GM21528 (cell line): ENCODE measurements at regions not wholly inside any gene's neighbourhood (a gene's known extent, or its start where the extent isn't known, plus 50 kb on each side); places are given as distances from the start of the nearest gene placed in this dataset.

Experiments
- ATAC-seq: cut with Tn5 transposase; IDR thresholded peaks from one replicate; pipeline ENCODE4 v1.9.1; 2021; ENCODE audit warnings: mild to moderate bottlenecking, moderate library complexity; ENCODE audit not compliant: unreplicated experiment, low FRiP score

GRCh38 chr11:129590030-129590752 lies 214.5 kb downstream of the BARX2 start:
- ATAC-seq, result no peak

- ATAC-seq, result no peak
Observed at GRCh38 chr11:129590753-129591475, 215.3 kb downstream of the BARX2 start.

- ATAC-seq, result no peak
Observed at GRCh38 chr11:129591527-129591926, 215.9 kb downstream of the BARX2 start.

- no peak for ATAC-seq
Observed at GRCh38 chr11:129592191-129592590, 216.5 kb downstream of the BARX2 start.

- no peak for ATAC-seq
Observed at GRCh38 chr11:129593098-129593497, 217.4 kb downstream of the BARX2 start.

GRCh38 chr11:129595038-129595962 lies 219.7 kb downstream of the BARX2 start:
- no peak for ATAC-seq

- ATAC-seq, result no peak
Observed at GRCh38 chr11:129596351-129596750, 219.3 kb upstream of the TMEM45B start.

- ATAC-seq, result no peak
Observed at GRCh38 chr11:129598378-129598777, 217.3 kb upstream of the TMEM45B start.

- ATAC-seq, result no peak
Observed at GRCh38 chr11:129605815-129606214, 209.8 kb upstream of the TMEM45B start.

- no peak for ATAC-seq
Observed at GRCh38 chr11:129608711-129609110, 206.9 kb upstream of the TMEM45B start.

GRCh38 chr11:129610125-129610524 lies 205.5 kb upstream of the TMEM45B start:
- ATAC-seq, result no peak

GRCh38 chr11:129610545-129610944 lies 205.1 kb upstream of the TMEM45B start:
- no peak for ATAC-seq

GRCh38 chr11:129611661-129612446 lies 203.8 kb upstream of the TMEM45B start:
- no peak for ATAC-seq

- ATAC-seq, result no peak
Observed at GRCh38 chr11:129612447-129612961, 203.1 kb upstream of the TMEM45B start.

- ATAC-seq, result no peak
Observed at GRCh38 chr11:129613071-129613470, 202.6 kb upstream of the TMEM45B start.

- no peak for ATAC-seq
Observed at GRCh38 chr11:129614256-129614944, 201.2 kb upstream of the TMEM45B start.

- ATAC-seq, result no peak
Observed at GRCh38 chr11:129618046-129618569, 197.5 kb upstream of the TMEM45B start.

GRCh38 chr11:129620237-129621104 lies 195.2 kb upstream of the TMEM45B start:
- ATAC-seq, result no peak
